ENCODE measurements at regions not wholly inside any gene's neighbourhood (a gene's known extent, or its start where the extent isn't known, plus 50 kb on each side); places are given as distances from the start of the nearest gene placed in this dataset.

DNA sequence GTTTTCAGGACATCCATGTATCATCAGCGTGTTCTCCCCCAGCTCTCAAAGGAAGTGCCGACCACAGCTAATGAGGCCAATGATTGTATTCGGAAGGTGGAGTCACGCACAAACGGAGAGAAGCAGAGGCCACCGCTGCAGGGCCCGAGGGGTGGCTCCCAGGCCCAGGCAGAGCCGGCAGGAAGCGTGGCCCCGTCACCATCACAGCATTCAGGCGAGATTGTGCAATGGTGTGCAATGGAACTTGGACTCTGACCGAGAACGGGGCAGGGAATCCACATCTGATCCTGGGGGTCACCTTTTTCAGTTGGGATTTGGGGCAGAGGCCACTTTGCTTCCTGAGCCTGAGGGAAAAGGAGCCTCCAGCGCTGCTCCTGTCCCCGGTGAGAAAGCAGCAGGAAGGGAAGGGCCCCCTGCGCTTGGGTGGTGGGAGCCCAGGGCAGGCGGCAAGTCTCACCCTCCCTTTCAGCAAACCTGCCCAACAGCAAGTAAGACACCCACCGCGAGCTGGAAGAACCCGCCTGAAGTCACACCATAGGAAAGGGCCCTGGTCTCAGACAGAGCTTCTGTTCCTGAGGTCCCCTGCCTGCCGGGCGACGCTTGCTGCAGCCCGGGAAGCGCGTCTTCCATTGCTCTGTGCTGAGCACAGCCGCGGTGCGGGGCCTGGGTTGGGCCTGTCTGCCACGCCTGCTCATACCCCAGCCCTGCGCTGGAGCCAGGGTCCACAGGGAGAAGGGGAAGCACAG lies 1430.7 kb downstream of the BRD1 start:
- Histone ChIP-seq H3K9ac (ENCODE audit: low read length) (no peak overlapping the region), H3K4me3 (ENCODE audit: low read length) (no peak overlapping the region), H3K36me3 (ENCODE audit: control insufficient read depth, insufficient read depth, low read length) (no peaks in the 10 kb centered on the region), H3K27me3 (ENCODE audit: control insufficient read depth, insufficient read depth, low read length) (no peaks in the 10 kb centered on the region), H3K27ac (ENCODE audit: low read depth, low read length) (no peak overlapping the region), H3K4me1 (ENCODE audit: control insufficient read depth, insufficient read depth, low read length) (no peaks in the 10 kb centered on the region)

DNA sequence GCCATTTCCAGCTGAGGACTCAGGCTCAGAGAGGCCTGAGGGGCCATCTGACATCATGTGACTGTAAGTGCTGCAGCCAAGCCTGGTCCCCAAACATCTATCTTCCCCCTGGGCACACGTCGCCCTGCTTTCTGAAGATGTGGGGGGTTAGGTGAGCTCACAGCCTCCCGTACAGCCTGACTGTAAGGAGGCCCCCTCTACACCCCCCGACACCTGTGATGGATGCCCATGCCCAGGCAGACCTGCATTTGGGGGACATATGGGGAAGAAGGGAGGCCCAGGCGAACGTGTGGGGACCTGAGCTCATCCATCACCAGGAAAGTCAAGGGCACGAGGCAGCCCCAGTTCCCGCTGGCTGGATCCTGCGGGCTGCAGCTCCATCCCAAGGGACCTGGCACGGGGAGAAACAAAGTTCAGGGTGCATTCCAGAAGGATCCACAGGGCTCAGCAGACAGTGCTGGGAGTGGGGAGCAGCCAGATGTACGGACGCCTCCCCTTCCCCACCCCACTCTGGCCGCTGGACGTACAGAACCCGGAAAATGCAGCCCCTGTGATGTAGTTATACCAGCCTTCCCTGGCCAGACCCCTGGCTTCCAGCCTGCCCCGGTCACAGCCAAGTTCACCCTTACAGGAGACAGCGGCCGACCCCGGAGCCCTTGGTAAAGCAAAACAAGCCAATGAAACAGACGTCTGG lies 1431.4 kb downstream of the BRD1 start:
- no peak overlapping the region for H3K27ac ChIP-seq (ENCODE audit: low read depth, low read length)
- H3K4me1 ChIP-seq (ENCODE audit: control insufficient read depth, insufficient read depth, low read length) = no peaks in the 10 kb centered on the region
- no peak overlapping the region for H3K4me3 ChIP-seq (ENCODE audit: low read length)
- H3K36me3 ChIP-seq (ENCODE audit: control insufficient read depth, insufficient read depth, low read length) = no peaks in the 10 kb centered on the region
- no peak overlapping the region for H3K9ac ChIP-seq (ENCODE audit: low read length)
- H3K27me3 ChIP-seq (ENCODE audit: control insufficient read depth, insufficient read depth, low read length) = no peaks in the 10 kb centered on the region

DNA sequence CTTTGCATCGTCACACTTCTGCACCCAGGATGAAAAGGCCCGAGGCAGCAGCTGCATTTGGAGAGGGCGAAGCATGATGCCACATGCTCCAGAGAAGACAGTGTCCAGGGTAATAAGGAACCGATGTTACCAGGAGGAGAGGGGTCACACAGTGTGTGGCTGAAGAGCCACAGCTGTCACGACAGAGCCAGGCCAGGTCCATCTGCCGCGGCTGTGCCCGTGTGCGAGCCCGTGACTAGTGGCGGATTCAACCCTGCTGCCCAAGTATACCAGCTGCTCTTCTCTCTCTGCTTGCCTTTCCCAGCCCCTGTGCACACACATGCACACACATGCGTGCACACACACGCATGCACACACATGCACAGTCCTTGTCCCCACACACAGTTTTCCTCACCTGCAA lies 1432.5 kb downstream of the BRD1 start:
- Histone ChIP-seq H3K27ac (ENCODE audit: low read depth, low read length) (no peak overlapping the region), H3K9ac (ENCODE audit: low read length) (no peak overlapping the region), H3K4me3 (ENCODE audit: low read length) (no peak overlapping the region), H3K27me3 (ENCODE audit: control insufficient read depth, insufficient read depth, low read length) (no peaks in the 10 kb centered on the region), H3K4me1 (ENCODE audit: control insufficient read depth, insufficient read depth, low read length) (no peaks in the 10 kb centered on the region), H3K36me3 (ENCODE audit: control insufficient read depth, insufficient read depth, low read length) (no peaks in the 10 kb centered on the region)

DNA sequence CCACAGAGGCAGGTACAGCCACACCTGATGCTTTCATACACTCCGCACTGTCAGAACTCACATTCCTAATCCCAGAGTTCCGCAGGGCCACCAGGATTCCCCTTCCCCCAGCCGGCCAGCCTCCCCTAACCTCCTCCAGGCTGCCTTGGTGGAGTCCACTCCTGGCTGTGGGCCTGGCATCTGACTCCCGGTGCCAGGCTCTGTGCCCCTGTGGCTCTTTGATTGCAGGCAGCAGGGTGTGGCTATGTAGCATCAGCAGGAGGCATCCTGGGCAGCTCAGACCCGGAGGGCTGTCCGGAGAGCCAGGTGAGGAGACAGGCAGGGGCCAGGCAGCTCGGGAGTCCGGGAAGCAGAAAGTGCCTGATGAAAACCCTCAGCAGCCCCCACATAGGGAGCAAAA lies 1432.9 kb downstream of the BRD1 start:
- H3K4me3 ChIP-seq (ENCODE audit: low read length) = no peak overlapping the region
- no peaks in the 10 kb centered on the region for H3K36me3 ChIP-seq (ENCODE audit: control insufficient read depth, insufficient read depth, low read length)
- no peaks in the 10 kb centered on the region for H3K27me3 ChIP-seq (ENCODE audit: control insufficient read depth, insufficient read depth, low read length)

DNA sequence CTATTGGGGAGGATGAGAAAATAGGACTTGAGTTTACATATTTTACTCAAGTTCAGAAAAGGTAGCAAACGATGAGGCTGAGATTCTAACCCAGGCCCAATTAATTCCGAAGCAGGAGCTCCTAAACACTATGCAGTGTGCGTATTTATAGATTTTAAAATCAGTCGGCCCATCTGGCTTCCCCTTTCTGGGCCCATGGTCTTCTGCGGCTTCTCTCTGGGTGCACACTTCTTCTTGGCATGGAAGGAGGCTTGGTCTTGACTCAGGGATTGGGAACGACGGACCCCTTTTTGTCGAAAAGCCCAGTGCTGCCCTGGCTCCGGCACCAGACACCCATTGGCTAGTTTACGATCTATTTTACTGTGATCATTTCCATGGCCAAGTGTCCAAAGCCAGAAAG lies 1433.8 kb downstream of the BRD1 start:
- H3K36me3 ChIP-seq (ENCODE audit: control insufficient read depth, insufficient read depth, low read length) = no peaks in the 10 kb centered on the region
- no peak overlapping the region for H3K27ac ChIP-seq (ENCODE audit: low read depth, low read length)
- no peak overlapping the region for H3K4me3 ChIP-seq (ENCODE audit: low read length)
- H3K4me1 ChIP-seq (ENCODE audit: control insufficient read depth, insufficient read depth, low read length) = no peaks in the 10 kb centered on the region
- H3K27me3 ChIP-seq (ENCODE audit: control insufficient read depth, insufficient read depth, low read length) = no peaks in the 10 kb centered on the region
- no peak overlapping the region for H3K9ac ChIP-seq (ENCODE audit: low read length)

More for the DNA sequence above, 1432.9 kb downstream of the BRD1 start:
- no peak overlapping the region for H3K9ac ChIP-seq (ENCODE audit: low read length)
- H3K27ac ChIP-seq (ENCODE audit: low read depth, low read length) = no peak overlapping the region
- no peaks in the 10 kb centered on the region for H3K4me1 ChIP-seq (ENCODE audit: control insufficient read depth, insufficient read depth, low read length)

DNA sequence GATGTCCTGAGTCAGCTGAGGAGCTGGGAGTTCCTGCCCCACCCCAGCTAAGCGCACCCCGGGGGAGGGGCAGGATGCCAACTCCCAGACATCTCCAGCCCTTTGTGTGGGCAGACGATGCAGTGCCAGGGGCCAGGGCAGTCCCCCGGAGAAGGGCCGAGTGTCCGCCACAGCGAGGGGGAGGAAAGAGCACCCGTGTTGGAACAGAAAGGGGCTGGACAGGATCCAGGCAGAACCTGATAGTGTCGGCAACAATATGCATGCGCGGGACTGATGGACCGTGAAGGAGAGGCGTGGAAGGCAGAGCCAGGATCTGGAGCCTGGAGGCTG lies 1434.7 kb downstream of the BRD1 start:
- Histone ChIP-seq H3K4me1 (ENCODE audit: control insufficient read depth, insufficient read depth, low read length) (no peaks in the 10 kb centered on the region), H3K27me3 (ENCODE audit: control insufficient read depth, insufficient read depth, low read length) (no peaks in the 10 kb centered on the region), H3K9ac (ENCODE audit: low read length) (no peak overlapping the region), H3K4me3 (ENCODE audit: low read length) (no peak overlapping the region), H3K27ac (ENCODE audit: low read depth, low read length) (no peak overlapping the region), H3K36me3 (ENCODE audit: control insufficient read depth, insufficient read depth, low read length) (no peaks in the 10 kb centered on the region)

DNA sequence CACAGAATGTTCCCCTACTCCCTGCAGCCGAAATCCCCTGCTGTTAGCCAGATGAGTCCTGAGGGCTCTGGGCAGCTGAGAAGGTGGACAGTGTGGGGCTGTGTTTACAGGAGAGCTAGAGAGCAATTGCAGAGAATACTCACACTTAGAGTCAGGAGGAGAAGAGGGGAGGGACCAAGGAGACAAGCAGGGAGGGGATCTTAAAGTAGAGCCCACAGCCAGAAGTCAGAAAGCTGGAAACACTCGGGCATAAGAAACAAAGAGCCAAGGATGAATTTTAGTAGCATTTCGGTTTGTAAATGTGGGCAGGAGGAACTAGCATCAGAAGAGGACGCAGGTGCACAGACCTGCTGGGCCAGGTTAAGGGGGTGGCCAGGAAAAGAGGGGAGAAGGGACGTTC lies 1435.9 kb downstream of the BRD1 start:
- Histone ChIP-seq H3K36me3 (ENCODE audit: control insufficient read depth, insufficient read depth, low read length) (no peaks in the 10 kb centered on the region), H3K4me1 (ENCODE audit: control insufficient read depth, insufficient read depth, low read length) (no peaks in the 10 kb centered on the region), H3K4me3 (ENCODE audit: low read length) (no peak overlapping the region), H3K27ac (ENCODE audit: low read depth, low read length) (no peak overlapping the region), H3K9ac (ENCODE audit: low read length) (no peak overlapping the region), H3K27me3 (ENCODE audit: control insufficient read depth, insufficient read depth, low read length) (no peaks in the 10 kb centered on the region)

DNA sequence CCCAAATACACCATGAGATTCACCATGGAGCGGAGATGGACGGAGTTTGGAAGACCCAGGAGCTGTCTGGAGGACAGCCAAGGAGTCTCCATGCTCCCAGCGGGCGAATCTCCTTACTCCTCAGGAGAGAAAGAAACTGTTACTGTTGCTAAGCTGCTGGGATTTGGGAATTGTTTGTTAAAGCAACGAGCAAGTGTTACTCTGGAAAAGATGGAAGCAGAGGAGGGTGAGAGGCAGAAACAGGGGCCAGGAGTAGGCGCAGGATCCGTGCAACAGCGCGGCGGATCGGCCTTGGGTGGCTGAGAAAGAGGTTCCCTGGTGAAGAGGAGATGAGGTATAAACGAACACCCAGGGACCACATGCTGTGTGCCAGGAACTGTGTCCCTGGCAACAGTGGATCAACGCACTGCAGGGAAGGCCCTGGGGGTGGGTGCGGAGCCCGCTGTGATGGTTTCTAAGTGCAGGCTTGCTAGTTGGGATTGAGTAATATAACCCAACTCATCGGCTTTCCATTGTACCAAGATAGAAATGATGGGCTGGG lies 1436.4 kb downstream of the BRD1 start:
- H3K36me3 ChIP-seq (ENCODE audit: control insufficient read depth, insufficient read depth, low read length) = no peaks in the 10 kb centered on the region
- no peak overlapping the region for H3K4me3 ChIP-seq (ENCODE audit: low read length)
- H3K27ac ChIP-seq (ENCODE audit: low read depth, low read length) = no peak overlapping the region
- no peak overlapping the region for H3K9ac ChIP-seq (ENCODE audit: low read length)
- H3K4me1 ChIP-seq (ENCODE audit: control insufficient read depth, insufficient read depth, low read length) = no peaks in the 10 kb centered on the region
- H3K27me3 ChIP-seq (ENCODE audit: control insufficient read depth, insufficient read depth, low read length) = no peaks in the 10 kb centered on the region

DNA sequence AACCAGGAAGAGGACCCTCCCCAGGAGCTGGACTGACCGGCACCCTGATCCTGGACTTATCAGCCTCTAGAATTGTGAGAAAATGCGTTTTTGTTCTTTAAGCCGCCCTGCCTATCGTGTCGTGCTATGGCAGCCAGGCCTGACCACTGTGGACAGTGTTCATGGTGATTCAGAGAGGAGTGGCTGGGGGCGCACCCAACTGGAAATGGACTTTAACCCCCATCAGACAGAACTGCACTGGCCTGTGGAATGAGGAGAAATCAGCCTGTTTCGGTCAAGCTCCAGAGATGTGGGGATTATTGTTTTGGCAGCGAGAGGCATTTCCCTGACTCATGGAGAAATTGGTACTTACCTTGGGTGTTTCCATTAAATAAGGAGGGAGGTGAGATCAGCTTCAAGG lies 1437.8 kb downstream of the BRD1 start:
- no peaks in the 10 kb centered on the region for H3K27me3 ChIP-seq (ENCODE audit: control insufficient read depth, insufficient read depth, low read length)
- no peak overlapping the region for H3K27ac ChIP-seq (ENCODE audit: low read depth, low read length)
- no peak overlapping the region for H3K4me3 ChIP-seq (ENCODE audit: low read length)
- H3K36me3 ChIP-seq (ENCODE audit: control insufficient read depth, insufficient read depth, low read length) = no peaks in the 10 kb centered on the region
- H3K4me1 ChIP-seq (ENCODE audit: control insufficient read depth, insufficient read depth, low read length) = no peaks in the 10 kb centered on the region
- H3K9ac ChIP-seq (ENCODE audit: low read length) = no peak overlapping the region

DNA sequence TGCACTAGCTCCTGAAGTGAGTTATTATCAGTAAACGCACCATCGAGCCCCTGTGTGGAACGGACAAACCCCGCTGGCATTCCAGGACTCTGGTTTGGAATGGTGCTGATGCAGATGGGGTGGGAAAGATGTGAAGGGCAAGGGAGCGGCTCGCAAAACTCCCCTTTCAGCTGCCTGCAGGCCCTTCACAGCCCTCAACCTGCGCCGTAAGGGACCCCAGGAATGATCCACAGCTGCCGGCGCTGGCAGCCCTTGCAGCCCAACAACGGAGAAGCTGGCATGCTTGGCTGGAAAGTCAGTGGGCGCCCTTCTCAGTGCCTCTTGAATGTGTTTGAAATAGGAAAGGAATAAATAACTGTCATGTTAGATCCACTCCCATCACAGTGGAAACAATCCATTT lies 1445.5 kb downstream of the BRD1 start:
- no peak overlapping the region for H3K27ac ChIP-seq (ENCODE audit: low read depth, low read length)
- H3K4me3 ChIP-seq (ENCODE audit: low read length) = no peak overlapping the region
- no peaks in the 10 kb centered on the region for H3K36me3 ChIP-seq (ENCODE audit: control insufficient read depth, insufficient read depth, low read length)
- H3K4me1 ChIP-seq (ENCODE audit: control insufficient read depth, insufficient read depth, low read length) = no peaks in the 10 kb centered on the region
- no peak overlapping the region for H3K9ac ChIP-seq (ENCODE audit: low read length)
- no peaks in the 10 kb centered on the region for H3K27me3 ChIP-seq (ENCODE audit: control insufficient read depth, insufficient read depth, low read length)

DNA sequence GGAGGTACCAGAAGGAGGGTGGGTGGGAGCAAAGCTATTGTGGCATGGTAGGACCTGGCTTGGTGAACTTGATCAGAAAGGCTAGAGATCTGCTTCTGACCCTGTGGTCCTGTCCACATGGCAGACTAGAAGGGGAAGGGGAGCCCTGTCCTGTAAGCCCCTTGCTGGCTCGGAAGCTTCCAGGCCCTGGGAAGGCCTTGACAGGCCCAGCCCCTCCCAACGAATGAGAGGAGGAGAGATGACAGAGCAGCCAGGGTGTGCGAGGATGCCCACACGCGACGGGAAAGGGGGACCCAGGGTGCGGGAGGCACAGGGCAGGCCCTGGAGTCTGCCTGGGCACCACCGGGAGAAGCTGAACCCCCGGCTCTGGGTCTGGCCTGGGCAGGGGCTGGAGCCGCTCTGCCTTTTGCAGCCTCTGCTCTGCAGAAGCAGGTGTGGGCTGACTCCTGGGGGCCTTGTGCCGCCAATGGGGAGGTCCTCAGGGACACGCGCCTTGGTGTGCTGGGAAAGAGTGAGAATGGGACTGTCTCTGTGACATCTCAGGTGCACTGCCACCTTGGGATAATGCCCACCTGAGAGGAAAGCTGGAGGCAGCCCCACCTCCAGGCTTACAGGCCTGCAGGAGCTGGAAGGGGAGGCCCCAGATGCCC lies 1447.5 kb downstream of the BRD1 start:
- Histone ChIP-seq H3K4me3 (ENCODE audit: low read length) (no peak overlapping the region), H3K27me3 (ENCODE audit: control insufficient read depth, insufficient read depth, low read length) (no peaks in the 10 kb centered on the region), H3K9ac (ENCODE audit: low read length) (no peak overlapping the region), H3K4me1 (ENCODE audit: control insufficient read depth, insufficient read depth, low read length) (no peaks in the 10 kb centered on the region), H3K27ac (ENCODE audit: low read depth, low read length) (no peak overlapping the region), H3K36me3 (ENCODE audit: control insufficient read depth, insufficient read depth, low read length) (no peaks in the 10 kb centered on the region)

DNA sequence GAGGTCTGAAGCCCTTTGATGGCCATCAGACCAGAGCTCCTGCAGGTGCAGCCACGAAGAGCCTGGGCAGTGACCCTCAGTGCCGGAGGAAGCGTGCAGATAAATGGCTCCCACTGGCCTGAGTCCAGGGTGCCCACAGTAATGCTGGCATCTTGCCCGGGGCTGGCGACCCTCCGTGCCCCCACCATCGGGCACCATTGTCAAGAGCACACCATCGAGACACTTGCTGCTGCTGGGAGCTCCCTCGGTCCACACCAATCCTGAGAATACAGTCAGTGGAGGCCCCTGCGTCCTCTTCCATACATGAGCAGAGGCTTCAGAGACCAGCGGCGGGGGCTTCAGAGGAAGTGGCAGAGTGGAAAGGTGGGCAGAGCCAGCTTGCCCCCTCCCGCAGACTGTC lies 1448.3 kb downstream of the BRD1 start:
- H3K27me3 ChIP-seq (ENCODE audit: control insufficient read depth, insufficient read depth, low read length) = no peaks in the 10 kb centered on the region
- no peak overlapping the region for H3K27ac ChIP-seq (ENCODE audit: low read depth, low read length)
- H3K9ac ChIP-seq (ENCODE audit: low read length) = no peak overlapping the region
- H3K36me3 ChIP-seq (ENCODE audit: control insufficient read depth, insufficient read depth, low read length) = no peaks in the 10 kb centered on the region
- no peaks in the 10 kb centered on the region for H3K4me1 ChIP-seq (ENCODE audit: control insufficient read depth, insufficient read depth, low read length)
- no peak overlapping the region for H3K4me3 ChIP-seq (ENCODE audit: low read length)
